ENCODE measurements at regions not wholly inside any gene's neighbourhood (a gene's known extent, or its start where the extent isn't known, plus 50 kb on each side); places are given as distances from the start of the nearest gene placed in this dataset.
"Not testable (repeated sequence)": the region's sequence is repeated elsewhere in the genome, so short reads cannot be mapped to it uniquely, and the experiment has no call there.

GRCh38 chr22:46026899-46027210 lies 49.9 kb upstream of the WNT7B start:
- DNase-seq (ENCODE audit: low read depth) = peak; percentile 51

- DNase-seq (ENCODE audit: low read depth) = peak; percentile 26
Observed at GRCh38 chr22:46027211-46028105, 50.5 kb upstream of the WNT7B start.

GRCh38 chr22:46028106-46028991 lies 51.4 kb upstream of the WNT7B start:
- DNase-seq (ENCODE audit: low read depth) = no peak

- no peak for DNase-seq (ENCODE audit: low read depth)
Observed at GRCh38 chr22:46029036-46029435, 52.1 kb upstream of the WNT7B start.

- DNase-seq (ENCODE audit: low read depth) = no peak
Observed at GRCh38 chr22:46029574-46030200, 52.7 kb upstream of the WNT7B start.

- no peak for DNase-seq (ENCODE audit: low read depth)
Observed at GRCh38 chr22:46030231-46030880, 53.4 kb upstream of the WNT7B start.

GRCh38 chr22:46031066-46031465 lies 54.1 kb upstream of the WNT7B start:
- no peak for DNase-seq (ENCODE audit: low read depth)

- DNase-seq (ENCODE audit: low read depth) = no peak
Observed at GRCh38 chr22:46031557-46031956, 54.6 kb upstream of the WNT7B start.

GRCh38 chr22:46031965-46032851 lies 55.2 kb upstream of the WNT7B start:
- no peak for DNase-seq (ENCODE audit: low read depth)

GRCh38 chr22:46033256-46034200 lies 56.6 kb upstream of the WNT7B start:
- no peak for DNase-seq (ENCODE audit: low read depth)

- DNase-seq (ENCODE audit: low read depth) = not testable (repeated sequence)
Observed at GRCh38 chr22:46034480-46034879, 57.5 kb upstream of the WNT7B start.

GRCh38 chr22:46035380-46035741 lies 58.4 kb upstream of the WNT7B start:
- no peak for DNase-seq (ENCODE audit: low read depth)

GRCh38 chr22:46035742-46036557 lies 59.0 kb upstream of the WNT7B start:
- peak; percentile 95 for DNase-seq (ENCODE audit: low read depth)

GRCh38 chr22:46036558-46037408 lies 59.8 kb upstream of the WNT7B start:
- peak; percentile 72 for DNase-seq (ENCODE audit: low read depth)

GRCh38 chr22:46038174-46038487 lies 61.2 kb upstream of the WNT7B start:
- no peak for DNase-seq (ENCODE audit: low read depth)

GRCh38 chr22:46038516-46039430 lies 61.8 kb upstream of the WNT7B start:
- peak; percentile 34 for DNase-seq (ENCODE audit: low read depth)

- DNase-seq (ENCODE audit: low read depth) = no peak
Observed at GRCh38 chr22:46039535-46039934, 62.6 kb upstream of the WNT7B start.

Data from M059J (cell line).